ENCODE measurements at regions not wholly inside any gene's neighbourhood (a gene's known extent, or its start where the extent isn't known, plus 50 kb on each side); places are given as distances from the start of the nearest gene placed in this dataset.

DNA sequence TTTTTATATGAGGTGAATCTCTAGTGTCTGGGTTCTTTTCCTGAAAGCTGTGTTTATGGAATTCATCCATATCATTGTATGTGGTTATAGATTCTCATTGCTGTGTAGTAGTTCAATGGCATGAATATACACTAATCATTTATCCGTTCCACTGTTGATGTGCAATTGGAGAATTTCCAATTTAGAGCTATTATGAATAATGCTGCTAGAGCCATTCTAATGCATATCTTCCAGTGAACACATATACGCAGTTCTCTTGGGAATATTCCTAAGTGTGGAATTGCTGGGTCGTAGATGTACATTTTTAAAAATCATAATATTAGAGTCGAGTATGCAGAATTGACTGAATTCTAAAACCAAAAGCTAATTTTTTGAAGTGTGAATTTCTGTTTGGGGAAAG lies 327.5 kb upstream of the JAG1 start:
- H3K9me3 ChIP-seq (ENCODE audit: insufficient read depth in 2 of 2, low read depth in 1 of 2, low read length in 1 of 2) = 0 out of 4 replicates have a peak, but pooled peaks cover 0 to 3% of the 10 kb centered on the region in 2 experiments
- H3K9ac ChIP-seq (replicated peaks in 1 of 4; ENCODE audit: extremely low read depth in 1 of 4, low read depth in 3 of 4, low read length in 3 of 4) = no peak overlapping the region
- H4K8ac ChIP-seq (ENCODE audit: extremely low read depth, insufficient read depth, low read length) = no peak overlapping the region
- 71% methylated on average over 4 of the region's 4 CpGs; no CpG with 5 or more reads in 1 of the 2 experiments for WGBS, 2 experiments (ENCODE audit: extremely low coverage in 1 of 2, insufficient coverage in 1 of 2, insufficient read length in 1 of 2, insufficient replicate concordance in 2 of 2, low coverage in 1 of 2, low lambda C conversion rate in 2 of 2, missing lambda C conversion rate in 1 of 2)
- H3K4me3 ChIP-seq (ENCODE audit: extremely low read depth in 1 of 4, insufficient read depth in 2 of 4, low read depth in 3 of 4, low read length in 4 of 4) = no peak overlapping the region
- no peak overlapping the region for H2BK12ac ChIP-seq (ENCODE audit: low read depth, low read length)
- H3K4me2 ChIP-seq (ENCODE audit: insufficient read depth in 1 of 2, low read depth in 2 of 2, low read length in 2 of 2) = no peak overlapping the region
- H3K27me3 ChIP-seq (replicated peaks in 1 of 4; ENCODE audit: control insufficient read depth in 3 of 4, extremely low read depth in 1 of 4, insufficient read depth in 3 of 4, low read length in 3 of 4) = peaks cover 0 to 1% (median 0%) of the 10 kb centered on the region in 4 experiments; a peak in 1 of 7 replicates
- H3K4ac ChIP-seq (replicated peaks; ENCODE audit: insufficient read length, low read depth, low read length) = no peak overlapping the region
- no peak overlapping the region for H3K23ac ChIP-seq (ENCODE audit: insufficient read length)
- H3K79me1 ChIP-seq (ENCODE audit: low read depth, low read length) = no peaks in the 10 kb centered on the region
- no peak overlapping the region for H2BK120ac ChIP-seq (replicated peaks; ENCODE audit: low read depth, low read length)
- H3K23me2 ChIP-seq (ENCODE audit: low read depth, low read length) = no peaks in the 10 kb centered on the region
- no peaks in the 10 kb centered on the region for H3K36me3 ChIP-seq (ENCODE audit: control insufficient read depth in 2 of 4, insufficient read depth in 4 of 4, low read length in 3 of 4)
- H4K91ac ChIP-seq (replicated peaks; ENCODE audit: insufficient read length, low read length) = no peak overlapping the region
- ChIA-PET CTCF (ENCODE audit: partially characterized antibody) (interaction anchor here (0.9 kb wide), 1 partner anchor 178 kb away, joined by 3 read pairs; no protein-coding TSS in a partner anchor), POLR2A (ENCODE audit: partially characterized antibody) (no interaction called here)
- no peak overlapping the region for H2BK20ac ChIP-seq (ENCODE audit: low read length)
- no peak for FAIRE-seq
- no peak overlapping the region for H2AK5ac ChIP-seq (ENCODE audit: low read depth, low read length)
- no peaks in the 10 kb centered on the region for H3K4me1 ChIP-seq (replicated peaks in 1 of 4; ENCODE audit: control insufficient read depth in 3 of 4, insufficient read depth in 4 of 4, low read length in 3 of 4)
- H3K79me2 ChIP-seq (ENCODE audit: control insufficient read depth in 1 of 2, insufficient read depth in 2 of 2, low read length in 2 of 2) = no peaks in the 10 kb centered on the region
- H4K5ac ChIP-seq (ENCODE audit: insufficient read length, low read depth, low read length) = no peak overlapping the region
- DNase-seq (ENCODE audit: low read depth in 1 of 2, low spot score in 2 of 2) = no peak
- H3K27ac ChIP-seq (ENCODE audit: low read depth, low read length) = no peak overlapping the region
- no peak overlapping the region for H3K56ac ChIP-seq (replicated peaks; ENCODE audit: insufficient read length, low read depth, low read length)
- no peak overlapping the region for H3K18ac ChIP-seq (ENCODE audit: extremely low read depth, low read length)
- no peak overlapping the region for H3K14ac ChIP-seq (ENCODE audit: insufficient read length)
- no peak overlapping the region for H2AFZ ChIP-seq (ENCODE audit: low read length)
- H2BK15ac ChIP-seq (ENCODE audit: low read length) = no peak overlapping the region
- H4K20me1 ChIP-seq (replicated peaks in 1 of 2; ENCODE audit: control insufficient read depth in 1 of 2, insufficient read depth in 2 of 2, low read length in 2 of 2) = no peaks in the 10 kb centered on the region
- no peak overlapping the region for H2BK5ac ChIP-seq (ENCODE audit: low read depth, low read length)
- TF ChIP-seq NANOG (IDR thresholded peaks at IDR 0.05; ENCODE audit: insufficient read depth, low read depth, low read length, poor library complexity, severe bottlenecking) (no peak), SP4 (IDR thresholded peaks at IDR 0.05; ENCODE audit: low read length) (no peak), RBBP5 (IDR thresholded peaks at IDR 0.05; ENCODE audit: borderline replicate concordance, low read depth, low read length) (no peak), CHD1 (IDR thresholded peaks at IDR 0.05; ENCODE audit: low read depth, low read length) (no peak), EZH2 (IDR thresholded peaks at IDR 0.05; ENCODE audit: low read depth, low read length, severe bottlenecking) (no peak), HDAC2 (IDR thresholded peaks at IDR 0.05; ENCODE audit: borderline replicate concordance in 1 of 2, low read depth in 2 of 2, low read length in 2 of 2) (no peak), TAF1 (IDR thresholded peaks at IDR 0.05; ENCODE audit: low read depth, low read length) (no peak), CTBP2 (IDR thresholded peaks at IDR 0.05; ENCODE audit: borderline replicate concordance, insufficient read depth, insufficient read length, low read length) (no peak), EGR1 (IDR thresholded peaks at IDR 0.05; ENCODE audit: borderline replicate concordance, low read depth, low read length) (no peak), MAFK (IDR thresholded peaks at IDR 0.05; ENCODE audit: low read depth, low read length) (no peak), SIN3A (conservative IDR thresholded peaks at IDR 0.05 in 1 of 2, IDR thresholded peaks at IDR 0.05 in 1 of 2; ENCODE audit: low read depth in 1 of 2, low read length in 2 of 2) (no peak)
- TF ChIP-seq, protein P1, sequence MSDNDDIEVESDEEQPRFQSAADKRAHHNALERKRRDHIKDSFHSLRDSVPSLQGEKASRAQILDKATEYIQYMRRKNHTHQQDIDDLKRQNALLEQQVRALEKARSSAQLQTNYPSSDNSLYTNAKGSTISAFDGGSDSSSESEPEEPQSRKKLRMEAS (IDR thresholded peaks at IDR 0.05) = no peak
- TF ChIP-seq, protein P2, sequence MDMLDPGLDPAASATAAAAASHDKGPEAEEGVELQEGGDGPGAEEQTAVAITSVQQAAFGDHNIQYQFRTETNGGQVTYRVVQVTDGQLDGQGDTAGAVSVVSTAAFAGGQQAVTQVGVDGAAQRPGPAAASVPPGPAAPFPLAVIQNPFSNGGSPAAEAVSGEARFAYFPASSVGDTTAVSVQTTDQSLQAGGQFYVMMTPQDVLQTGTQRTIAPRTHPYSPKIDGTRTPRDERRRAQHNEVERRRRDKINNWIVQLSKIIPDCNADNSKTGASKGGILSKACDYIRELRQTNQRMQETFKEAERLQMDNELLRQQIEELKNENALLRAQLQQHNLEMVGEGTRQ (IDR thresholded peaks at IDR 0.05; ENCODE audit: low read length) = no peak

All from H1 (cell line).